H54 (cell line): ENCODE measurements at regions not wholly inside any gene's neighbourhood (a gene's known extent, or its start where the extent isn't known, plus 50 kb on each side); places are given as distances from the start of the nearest gene placed in this dataset.

Experiments
- DNase-seq: peaks from one replicate; pipeline ENCODE4 v3.0.0; 2011; ENCODE audit warnings: low spot score, mixed read lengths; ENCODE audit not compliant: insufficient read length
- FAIRE-seq: peaks from 3 replicates; lab custom pipeline; 2011; peaks lifted over from hg19 to GRCh38; lab: Jason Lieb, UNC
- POLR2A ChIP-seq: IDR thresholded peaks from 2 replicates; pipeline ENCODE4 v1.6.1; 2011; ENCODE audit warnings: low read depth, mild to moderate bottlenecking, low read length

DNA sequence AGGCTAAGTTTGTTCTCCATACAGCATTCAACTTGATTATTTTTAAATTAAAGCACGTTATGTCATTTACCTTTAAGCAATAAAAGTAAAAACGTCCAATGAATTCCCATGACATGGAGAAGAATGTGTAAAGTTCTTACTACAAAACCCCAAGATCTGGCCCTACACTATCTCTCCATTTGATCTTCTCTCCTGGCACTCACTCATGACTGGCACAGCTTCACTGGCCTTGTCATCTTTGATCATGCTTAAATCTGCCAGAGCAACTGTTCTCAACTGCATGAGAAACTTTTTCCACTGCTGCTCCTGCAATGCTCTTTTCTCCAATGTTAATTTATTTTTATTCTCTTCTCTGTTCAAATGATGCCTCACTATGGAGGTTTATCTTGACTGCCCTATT lies 1109.0 kb upstream of the IGFBP7 start:
- FAIRE-seq (no peak), DNase-seq (no peak)
- no peak for TF ChIP-seq POLR2A

DNA sequence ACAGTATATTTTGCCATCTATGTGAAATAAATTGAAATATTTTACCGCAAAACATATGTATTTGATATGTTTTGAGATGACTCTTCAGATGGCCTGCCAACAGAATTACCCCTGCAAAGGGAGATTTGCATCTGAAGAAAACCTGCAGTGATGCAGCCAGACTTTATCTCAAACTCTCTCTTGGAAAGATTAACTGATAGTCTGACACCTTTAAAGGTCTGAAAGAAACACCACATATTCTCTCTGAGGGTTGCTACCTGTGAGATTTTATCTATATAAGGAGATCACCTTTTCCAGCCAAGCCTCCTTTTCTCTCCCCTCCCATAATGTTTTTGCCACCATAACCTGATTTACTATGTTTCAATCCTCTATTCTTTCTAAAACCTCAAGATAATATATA lies 1106.3 kb upstream of the IGFBP7 start:
- DNase-seq = no peak
- no peak for TF ChIP-seq POLR2A
- no peak for FAIRE-seq

DNA sequence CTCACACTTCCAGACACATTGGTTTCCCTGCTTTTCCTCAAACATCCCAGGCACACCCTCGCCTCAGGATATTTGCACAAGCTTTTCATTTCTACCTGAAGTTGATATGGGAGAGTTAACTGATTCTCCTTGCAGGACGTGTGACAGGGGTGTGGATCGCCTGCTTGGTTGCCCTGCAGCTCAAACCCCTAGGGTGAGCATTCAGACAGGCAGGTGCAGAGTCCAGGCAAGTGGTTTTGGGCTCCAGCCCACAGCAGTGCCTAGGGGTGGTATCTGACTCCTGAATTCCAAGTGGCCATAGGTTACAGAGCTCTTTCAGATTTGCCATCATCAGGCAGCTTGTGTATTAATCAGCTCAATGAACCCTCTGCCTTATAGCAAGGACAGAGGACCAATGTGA lies 1104.2 kb upstream of the IGFBP7 start:
- DNase-seq (no peak), FAIRE-seq (no peak)
- no peak for TF ChIP-seq POLR2A

DNA sequence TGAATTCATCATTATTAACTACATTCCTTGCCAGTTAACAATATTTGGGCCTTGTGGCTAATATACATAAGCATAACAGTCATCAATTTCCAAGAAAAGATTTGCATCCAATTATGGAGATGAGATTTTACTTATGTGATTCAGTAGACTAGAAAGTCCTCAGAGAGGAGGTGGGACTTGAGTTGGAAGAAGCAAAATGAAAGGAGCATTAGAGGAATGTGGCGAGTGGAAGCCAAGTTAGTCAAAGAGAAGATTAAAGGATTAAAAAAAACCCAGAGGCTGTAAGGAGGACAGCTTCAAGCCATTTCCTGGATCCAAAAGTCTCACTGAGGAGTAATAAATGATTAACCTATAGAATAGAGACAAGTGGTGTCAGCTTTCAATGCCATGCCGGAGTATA lies 1099.4 kb upstream of the IGFBP7 start:
- FAIRE-seq (no peak), DNase-seq (no peak)
- TF ChIP-seq POLR2A = no peak

DNA sequence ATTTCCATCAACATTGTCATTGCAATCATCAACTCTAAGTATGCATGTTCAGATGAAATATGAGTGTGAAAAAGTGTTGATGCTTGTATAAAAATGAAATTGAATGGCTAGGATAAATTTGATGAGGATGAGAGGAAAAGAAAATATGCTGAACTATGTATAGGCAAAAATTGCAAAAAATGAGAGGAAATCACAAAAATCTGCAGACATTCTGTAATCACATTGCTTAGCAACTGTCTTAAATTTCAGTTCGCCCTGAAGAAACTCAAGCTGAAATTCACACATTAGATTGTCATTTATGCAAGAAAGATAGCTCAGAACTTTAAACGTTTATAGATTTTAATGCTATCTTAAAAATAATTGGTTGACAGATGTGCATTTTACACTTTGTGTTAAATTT lies 1098.8 kb upstream of the IGFBP7 start:
- FAIRE-seq = no peak
- no peak for TF ChIP-seq POLR2A
- no peak for DNase-seq

DNA sequence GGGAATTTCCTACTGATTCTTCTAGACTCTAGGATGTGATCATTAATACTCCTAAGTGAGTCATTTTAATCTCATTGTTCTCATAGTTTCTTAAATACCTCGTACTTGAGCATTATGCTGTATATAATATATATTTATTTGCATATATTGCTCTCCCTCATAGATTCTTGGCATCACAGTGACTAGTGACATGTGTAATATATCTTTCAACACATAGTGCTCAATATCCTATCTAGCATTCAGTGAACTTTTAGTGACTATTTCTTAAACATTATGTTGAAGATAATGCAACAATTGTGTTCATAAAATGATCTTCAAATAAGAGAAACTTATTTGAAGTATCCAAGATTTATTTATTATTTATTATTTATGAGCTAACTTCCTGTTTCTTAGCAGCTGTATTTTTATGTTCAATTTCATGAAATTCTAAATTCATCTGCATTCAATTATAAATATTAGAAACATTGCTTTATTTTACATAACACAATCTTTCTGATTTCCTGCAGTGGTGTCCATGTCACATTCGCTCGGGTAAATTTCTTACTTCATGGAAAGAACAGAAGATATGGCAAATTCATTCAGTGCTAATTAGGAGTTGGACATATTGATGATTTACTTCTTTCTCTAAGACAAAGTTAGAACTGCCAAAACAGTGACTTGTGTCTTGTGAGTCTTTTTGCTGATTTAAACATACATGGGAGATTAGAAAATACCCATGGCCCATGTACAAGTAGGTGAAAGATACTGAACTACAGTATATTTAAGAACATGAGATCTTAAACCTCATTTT lies 1095.5 kb upstream of the IGFBP7 start:
- no peak for FAIRE-seq
- no peak for DNase-seq
- TF ChIP-seq POLR2A = no peak

DNA sequence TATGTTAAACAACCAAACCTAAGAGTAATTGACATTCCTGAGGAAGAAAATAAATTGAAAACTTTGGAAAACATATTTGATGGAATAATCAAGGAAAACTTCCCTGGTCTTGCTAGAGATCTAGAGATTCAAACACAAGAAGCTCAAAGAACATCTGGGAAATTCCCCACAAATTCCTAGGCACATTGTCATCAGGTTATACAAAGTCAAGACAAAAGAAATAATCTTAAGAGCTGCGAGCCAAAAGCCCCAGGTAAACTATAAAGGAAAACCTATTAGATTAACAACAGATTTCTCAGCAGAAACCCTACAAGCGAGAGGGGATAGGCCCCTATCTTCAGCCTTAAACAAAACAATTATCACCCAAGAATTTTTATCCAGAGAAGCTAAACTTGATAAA lies 1082.0 kb upstream of the IGFBP7 start:
- FAIRE-seq = no peak
- DNase-seq = no peak
- no peak for TF ChIP-seq POLR2A

DNA sequence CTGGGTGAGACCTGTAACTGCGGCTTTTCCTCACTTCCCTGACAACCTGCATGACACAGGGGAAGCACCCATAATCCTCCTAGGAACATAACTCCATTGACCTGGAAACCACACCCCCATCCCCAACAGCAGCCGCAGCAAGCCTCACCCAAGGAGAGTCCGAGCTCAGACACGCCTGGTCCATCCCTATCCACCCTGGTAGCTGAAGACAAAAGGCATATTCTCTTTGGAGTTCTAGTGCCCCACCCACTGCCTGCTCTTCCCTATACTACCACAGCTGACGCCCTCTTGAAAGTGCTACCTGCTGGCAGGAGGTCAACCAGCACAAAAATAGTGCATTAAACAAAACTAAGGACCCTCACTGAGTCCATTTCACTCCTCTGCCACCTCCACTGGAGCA lies 1080.9 kb upstream of the IGFBP7 start:
- no peak for TF ChIP-seq POLR2A
- DNase-seq = no peak
- no peak for FAIRE-seq

DNA sequence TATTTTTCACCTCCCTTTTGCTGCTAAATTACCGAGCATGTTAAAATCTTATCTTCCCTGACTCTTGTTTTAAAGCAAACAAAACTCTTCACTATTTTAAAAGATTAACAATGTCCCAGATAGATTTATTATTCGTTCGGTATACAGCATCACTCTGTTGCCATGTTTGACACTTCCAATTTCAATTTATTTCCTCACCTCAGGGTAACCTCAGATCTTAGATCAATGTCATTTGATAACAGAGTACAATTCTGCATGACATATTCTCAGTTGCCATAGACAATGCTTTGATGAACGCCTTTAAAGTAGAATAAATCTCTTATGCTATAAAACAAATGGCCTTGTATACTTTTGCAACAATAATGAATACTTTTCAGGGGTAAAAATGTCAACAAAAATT lies 1078.1 kb upstream of the IGFBP7 start:
- FAIRE-seq (no peak), DNase-seq (no peak)
- TF ChIP-seq POLR2A = no peak

DNA sequence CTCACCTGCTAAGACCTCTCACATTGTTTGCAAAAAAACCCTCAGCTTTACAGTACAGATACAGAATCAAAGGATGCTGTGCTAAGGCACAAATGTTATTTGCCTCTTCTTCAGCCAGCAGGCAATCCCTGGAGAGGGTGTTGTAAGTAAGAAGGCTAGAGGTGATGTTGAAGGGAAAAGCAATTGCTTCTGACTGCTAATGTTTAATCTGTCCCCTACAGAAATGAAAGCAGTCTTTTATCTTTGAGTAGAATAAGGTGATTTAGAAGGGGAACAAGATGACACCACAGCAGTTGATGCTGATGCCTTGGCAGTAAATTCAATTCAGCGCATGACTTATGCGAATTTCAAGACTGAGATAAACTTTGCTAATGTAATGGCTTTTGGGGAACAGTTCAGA lies 1064.8 kb upstream of the IGFBP7 start:
- DNase-seq = no peak
- no peak for FAIRE-seq
- no peak for TF ChIP-seq POLR2A

DNA sequence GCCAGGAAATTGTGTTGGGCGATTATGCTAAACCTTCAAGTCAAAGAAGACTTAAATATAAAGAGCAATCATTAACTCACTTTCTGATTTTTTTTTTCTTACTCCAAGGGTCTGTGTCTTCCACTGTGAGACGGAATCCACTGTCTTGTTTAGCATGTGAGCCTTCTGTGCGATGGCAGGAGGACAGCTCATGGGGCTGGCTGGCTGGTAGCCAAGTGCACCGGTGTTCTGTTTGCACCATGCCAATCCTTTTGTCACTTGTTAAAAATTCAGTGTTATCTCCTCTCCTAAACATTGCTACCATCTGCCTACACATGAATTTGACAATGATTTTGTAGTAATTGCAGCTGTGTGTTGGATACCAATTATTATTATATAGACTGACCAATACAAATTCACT lies 1056.3 kb upstream of the IGFBP7 start:
- FAIRE-seq (no peak), DNase-seq (no peak)
- no peak for TF ChIP-seq POLR2A

DNA sequence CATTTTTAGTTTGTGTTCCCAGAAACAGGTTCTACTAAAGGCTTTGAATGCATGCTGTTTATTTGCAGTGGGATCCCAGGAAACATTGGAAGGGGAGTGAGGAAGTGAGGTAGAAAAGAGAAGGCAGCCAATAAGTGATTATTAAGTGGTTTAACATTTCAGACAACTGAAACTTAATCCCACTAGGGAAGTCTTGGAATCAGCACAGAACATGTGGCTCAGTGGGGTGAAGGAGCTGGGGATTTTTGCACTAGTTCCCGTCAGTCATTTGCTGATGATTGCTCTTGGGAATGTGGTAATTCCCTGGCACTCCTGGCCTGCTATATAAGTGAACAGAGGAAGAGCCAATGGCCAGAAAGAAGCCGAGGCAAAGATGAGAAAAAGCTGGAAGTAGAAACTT lies 1053.0 kb upstream of the IGFBP7 start:
- no peak for FAIRE-seq
- no peak for TF ChIP-seq POLR2A

DNA sequence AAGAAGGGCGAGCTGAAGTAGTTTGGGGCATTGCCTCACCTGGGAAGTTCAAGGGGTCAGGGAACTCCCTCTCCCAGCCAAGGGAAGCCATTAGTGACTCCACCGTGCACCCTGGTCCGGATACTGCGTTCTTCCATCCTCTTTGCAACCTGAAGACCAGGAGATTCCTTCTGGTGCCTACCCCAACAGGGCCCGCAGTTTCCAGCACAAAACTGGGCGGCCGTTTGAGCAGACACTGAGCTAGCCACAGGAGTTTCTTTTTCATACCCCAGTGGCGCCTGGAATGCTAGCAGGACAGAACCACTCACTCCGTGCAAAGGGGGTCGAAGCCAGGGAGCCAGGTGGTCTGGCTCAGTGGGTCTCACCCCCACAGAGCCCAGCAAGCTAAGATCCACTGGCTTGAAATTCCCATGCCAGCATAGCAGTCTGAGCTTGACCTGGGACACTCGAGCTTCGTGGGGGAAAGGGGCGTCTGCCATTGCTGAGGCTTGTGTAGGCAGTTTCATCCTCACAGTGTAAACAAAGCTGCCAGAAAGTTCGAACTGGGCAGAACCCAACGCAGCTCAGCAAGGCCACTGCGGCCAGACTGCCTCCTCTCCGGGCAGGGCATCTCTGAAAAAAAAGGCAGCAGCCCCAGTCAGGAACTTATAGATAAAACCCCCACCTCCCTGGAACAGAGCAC lies 1039.4 kb upstream of the IGFBP7 start:
- no peak for DNase-seq
- TF ChIP-seq POLR2A = no peak
- no peak for FAIRE-seq

More for the DNA sequence above, 1053.0 kb upstream of the IGFBP7 start:
- no peak for DNase-seq

DNA sequence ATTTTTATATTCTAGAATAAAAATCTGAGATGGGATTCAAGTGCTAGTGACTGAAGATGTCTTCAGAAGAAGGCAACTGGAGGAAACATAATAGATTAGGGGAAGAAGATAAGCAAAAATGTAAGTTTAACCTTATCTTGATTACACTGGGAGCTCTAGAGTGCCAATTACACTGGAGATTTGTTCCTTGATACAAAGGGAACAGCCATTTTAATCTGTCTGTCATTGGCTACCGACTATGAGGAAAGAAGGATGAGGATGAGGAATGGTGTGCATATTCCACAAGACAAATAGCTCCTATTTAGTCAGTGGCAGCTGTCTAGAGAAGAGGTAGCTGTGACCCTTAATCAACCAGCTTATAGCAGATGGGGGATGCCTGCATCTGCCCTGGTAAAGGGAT lies 1034.5 kb upstream of the IGFBP7 start:
- FAIRE-seq = no peak

More for the DNA sequence above, 1034.5 kb upstream of the IGFBP7 start:
- DNase-seq = no peak
- no peak for TF ChIP-seq POLR2A
